HG02970 (cell line): ENCODE measurements at regions not wholly inside any gene's neighbourhood (a gene's known extent, or its start where the extent isn't known, plus 50 kb on each side); places are given as distances from the start of the nearest gene placed in this dataset.
"Not testable (repeated sequence)": the region's sequence is repeated elsewhere in the genome, so short reads cannot be mapped to it uniquely, and the experiment has no call there.

Experiments
- ATAC-seq: cut with Tn5 transposase; IDR thresholded peaks from one replicate; pipeline ENCODE4 v1.9.1; 2021; ENCODE audit warnings: mild to moderate bottlenecking, moderate library complexity, moderate number of reproducible peaks; ENCODE audit not compliant: unreplicated experiment, low FRiP score

DNA sequence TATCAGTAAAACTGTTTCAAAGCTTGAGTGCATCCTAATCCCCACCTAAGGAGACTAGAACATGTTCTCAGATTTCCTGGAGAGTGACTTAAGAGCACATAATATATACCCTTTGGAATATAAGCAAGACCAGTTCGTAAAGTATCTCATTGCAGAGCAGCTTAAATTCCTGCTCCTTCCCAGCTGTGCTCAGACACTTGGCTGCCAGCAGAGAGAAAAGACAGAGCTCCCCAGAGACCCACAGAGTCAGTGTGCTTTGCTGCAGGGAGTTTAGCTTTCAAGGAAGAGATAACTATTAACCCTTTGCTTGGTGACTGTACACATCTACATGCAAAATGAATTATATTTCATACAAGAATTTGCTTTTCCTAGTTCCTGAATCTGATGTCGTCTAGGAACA lies 338.1 kb upstream of the ARHGEF26 start:
- no peak for ATAC-seq

DNA sequence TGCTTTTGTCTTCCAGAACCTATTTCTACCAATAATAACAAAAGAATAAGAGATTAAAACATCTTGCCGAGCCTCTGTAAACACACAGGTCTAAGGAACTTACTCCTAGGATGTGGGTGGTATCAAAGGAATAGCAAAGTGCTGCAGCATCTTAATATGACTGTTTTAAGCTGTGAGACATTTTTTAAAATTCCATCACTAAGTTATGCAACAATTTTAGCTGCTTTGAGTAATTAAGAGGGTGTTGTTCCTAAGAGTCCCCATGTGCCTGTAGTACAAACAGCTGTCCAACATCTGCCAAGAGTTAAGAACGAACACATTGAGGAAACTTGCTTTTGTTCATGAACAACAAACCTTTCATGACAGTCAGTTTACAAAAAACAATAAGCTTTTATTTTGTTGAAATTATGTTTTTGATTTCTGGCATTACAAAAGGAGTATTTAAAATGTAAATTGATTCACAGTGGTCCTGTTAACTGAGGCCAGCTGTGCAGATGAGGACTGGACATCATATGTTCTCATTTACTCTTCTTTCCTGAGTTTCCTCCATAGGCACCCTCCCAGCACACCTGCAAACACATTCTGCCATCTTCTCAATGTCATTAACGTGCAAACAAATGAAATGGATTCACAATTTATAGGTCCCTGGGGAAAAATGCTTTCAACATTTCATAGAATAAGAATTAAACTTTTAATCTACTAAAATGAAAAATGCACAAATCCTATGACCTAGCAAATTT lies 337.3 kb upstream of the ARHGEF26 start:
- ATAC-seq: no peak

DNA sequence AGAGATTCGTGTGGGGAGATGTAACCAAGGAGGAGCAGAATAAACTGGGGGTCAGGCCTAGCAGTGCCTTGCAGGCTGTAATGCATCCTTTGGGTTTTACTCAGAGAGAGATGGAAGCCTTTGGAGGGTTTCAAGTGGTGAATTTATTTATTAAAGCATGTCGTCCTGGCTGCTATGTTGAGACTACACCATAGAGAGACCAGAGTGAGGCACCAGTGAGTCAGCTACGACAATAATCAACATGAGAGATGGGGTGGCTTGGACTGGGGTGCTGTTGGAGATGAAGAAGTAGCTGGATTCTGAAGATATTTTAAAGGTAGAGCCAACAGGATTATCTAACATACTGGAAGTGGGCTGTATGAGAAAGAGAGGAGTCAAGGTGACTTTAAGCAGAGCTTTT lies 335.3 kb upstream of the ARHGEF26 start:
- ATAC-seq: no peak

DNA sequence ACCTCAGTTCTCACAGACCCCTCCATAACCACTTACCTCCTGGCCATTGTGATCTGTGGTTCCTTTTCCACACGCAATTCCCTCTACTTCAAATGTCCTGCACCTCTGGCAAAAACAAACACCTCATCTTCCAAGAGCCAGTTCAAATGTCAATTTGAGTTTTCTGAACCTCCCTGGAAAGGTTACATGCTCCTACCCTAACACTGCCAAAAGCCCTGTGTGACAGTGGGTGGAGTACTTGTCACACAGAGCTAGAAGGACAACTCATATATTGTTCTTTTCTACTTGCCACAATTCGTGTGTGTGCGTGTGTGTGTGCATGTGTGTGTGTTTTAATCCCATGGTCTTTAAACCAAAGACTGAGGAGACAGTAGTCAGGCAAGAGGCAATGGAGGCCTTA lies 331.8 kb upstream of the ARHGEF26 start:
- no peak for ATAC-seq

DNA sequence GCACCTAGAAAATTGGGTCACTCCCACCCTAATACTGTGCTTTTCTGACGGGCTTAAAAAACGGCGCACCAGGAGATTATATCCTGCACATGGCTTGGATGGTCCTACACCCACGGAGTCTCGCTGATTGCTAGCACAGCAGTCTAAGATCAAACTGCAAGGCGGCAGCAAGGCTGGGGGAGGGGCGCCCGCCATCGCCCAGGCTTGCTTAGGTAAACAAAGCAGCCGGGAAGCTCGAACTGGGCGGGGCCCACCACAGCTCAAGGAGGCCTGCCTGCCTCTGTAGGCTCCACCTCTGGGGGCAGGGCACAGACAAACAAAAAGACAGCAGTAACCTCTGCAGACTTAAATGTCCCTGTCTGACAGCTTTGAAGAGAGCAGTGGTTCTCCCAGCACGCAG lies 324.1 kb upstream of the ARHGEF26 start:
- ATAC-seq: not testable (repeated sequence)

DNA sequence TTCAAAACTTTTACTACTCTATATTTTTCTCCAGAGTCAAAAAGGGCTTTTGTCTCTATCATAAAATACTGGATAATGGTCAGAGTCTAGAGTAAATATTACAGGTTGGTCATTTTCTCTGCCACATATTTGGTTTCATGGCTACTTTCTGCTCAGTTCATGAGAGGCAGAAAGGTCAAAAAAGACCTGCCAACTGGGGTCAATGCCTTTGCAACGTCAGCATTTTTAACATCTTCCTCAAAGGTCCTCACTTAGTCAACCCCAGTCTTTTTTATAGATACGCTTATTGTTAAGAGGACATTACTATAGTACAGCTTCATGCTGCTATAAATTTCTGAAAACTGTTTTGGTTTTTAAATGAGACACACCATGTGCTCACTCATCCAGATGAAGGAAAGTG lies 312.1 kb upstream of the ARHGEF26 start:
- no peak for ATAC-seq

DNA sequence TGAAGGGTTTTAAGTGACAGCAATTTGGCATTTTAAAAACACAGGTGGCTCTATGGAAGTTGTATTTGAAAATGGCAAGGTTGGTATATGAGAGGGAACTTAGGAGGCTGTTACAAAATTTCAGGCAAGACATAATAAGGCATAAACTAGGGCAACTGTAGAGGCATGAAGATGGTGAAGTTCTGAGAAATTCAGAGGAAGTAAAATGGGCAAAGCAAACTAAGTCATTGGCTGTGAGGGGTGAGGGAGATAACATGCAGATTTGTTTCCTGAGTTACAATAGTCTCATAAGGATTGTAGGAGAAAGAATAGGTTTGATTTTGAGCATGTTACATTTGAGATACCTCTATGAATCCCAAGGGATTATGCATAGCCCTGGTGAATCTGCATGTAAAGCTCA lies 302.9 kb upstream of the ARHGEF26 start:
- no peak for ATAC-seq

DNA sequence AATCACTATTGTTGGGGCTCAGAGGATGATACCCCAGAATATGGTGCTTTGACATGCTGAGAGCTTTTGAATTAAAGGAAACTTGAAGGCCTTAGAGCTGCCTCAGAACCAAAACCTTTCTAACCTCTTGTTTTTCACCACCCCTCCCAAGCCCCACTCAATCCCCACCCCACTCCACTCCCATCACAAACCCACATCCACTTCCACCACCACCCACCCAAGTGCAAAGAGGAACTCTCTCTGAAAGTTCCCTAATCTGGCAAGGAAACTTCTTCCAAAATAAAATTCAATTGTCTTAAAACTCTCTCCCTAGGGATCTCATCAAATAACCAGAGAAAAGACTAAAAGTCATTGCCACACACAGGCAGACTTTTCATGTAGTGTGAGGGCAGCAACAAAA lies 301.2 kb upstream of the ARHGEF26 start:
- ATAC-seq: no peak

DNA sequence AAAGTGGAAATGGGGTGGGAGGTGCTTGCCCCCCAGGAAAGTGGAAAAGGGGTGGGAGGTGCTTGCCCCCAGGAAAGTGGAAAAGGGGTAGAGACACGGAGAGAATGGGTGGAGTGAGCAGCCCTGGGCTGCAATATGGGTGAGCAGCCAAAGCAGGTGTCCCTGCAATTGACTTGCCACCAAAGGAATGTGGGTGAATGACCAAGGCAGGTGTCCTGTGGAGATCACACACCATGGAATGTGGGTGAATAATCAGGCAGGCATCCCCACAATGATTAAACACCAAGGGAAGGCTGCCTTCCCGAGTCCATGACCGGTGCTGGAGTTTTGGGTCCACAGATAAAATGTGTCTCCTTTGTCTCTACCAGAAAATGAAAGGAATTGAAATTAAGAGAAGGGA lies 292.8 kb upstream of the ARHGEF26 start:
- not testable (repeated sequence) for ATAC-seq

DNA sequence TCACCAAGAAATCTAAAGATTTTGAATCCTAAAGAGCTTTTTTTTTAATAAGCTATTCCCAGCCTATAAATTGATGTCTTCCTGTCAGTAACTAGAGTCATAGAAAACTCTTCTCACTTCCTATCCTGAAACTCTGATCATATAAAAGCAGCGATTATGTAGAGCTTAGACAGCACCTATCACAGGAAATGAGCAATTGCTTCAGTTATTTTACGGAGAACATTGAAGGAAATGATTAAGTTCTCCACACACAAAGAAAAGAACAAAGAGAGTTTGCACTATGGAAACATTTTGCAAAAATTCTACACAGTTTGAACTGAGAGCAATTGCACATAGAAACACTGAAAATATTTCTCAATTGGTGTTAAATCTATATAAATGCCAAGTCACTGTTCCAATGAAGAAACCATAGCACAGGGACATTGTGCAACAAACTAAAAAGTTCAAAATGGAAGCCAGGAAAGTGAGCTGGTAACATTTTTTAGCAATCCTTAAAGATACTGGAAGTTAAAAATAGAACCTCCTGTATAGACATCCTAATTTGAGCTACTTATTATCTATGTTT lies 291.5 kb upstream of the ARHGEF26 start:
- ATAC-seq: no peak

DNA sequence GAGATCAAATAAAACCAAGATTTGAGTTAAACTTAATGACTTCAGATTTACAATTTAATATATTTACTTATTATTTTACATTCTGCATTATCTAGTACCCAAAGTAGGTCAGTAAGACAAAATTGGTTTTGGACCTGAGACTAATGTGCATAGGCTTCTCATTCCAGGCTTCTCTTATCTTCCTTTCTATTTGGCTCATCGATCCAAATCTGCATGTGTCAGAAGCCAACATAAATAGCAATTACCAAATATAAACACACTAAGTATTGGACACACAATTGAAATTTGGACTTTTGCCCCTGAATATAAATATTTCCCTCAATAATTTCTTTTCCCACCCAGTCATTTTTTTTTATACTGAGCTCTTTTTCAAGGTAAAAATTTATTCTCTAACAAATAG lies 290.6 kb upstream of the ARHGEF26 start:
- ATAC-seq: no peak

DNA sequence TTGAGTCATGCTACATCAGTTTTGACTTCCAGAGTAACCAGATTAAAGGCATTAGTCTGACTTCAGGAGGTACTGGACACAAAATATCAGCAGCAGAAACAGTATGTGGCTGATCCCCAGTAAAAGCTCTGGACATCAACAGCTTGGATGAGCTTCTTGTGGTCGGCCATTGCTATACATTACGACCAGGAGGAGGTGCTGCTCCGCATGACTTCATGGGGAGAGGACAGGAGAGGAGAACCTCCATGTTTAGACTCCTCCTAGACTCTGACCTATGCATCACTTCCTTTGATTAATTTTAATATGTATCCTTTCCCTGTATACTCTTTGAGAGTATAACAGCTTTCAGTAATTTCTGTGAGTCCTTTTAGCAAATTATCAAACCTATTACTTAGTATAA lies 285.6 kb upstream of the ARHGEF26 start:
- no peak for ATAC-seq

DNA sequence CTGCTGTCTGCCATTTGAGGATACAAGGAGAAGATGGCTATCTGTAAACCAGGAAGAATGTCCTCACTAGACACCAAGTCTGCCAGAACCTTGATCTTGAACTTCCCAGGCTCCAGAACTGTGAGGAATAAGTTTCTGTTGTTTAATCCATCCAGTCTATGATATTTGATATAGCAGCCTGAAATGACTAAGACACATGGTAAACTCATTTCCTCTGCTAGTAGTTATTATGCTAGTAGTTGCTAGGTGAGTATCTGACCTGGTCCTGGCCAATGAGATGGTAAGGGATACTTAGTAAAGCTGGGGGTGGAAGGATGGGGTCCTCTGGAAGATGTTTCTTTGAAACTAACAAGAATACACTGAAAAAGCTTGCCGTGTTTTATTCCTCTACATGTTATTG lies 280.7 kb upstream of the ARHGEF26 start:
- no peak for ATAC-seq

DNA sequence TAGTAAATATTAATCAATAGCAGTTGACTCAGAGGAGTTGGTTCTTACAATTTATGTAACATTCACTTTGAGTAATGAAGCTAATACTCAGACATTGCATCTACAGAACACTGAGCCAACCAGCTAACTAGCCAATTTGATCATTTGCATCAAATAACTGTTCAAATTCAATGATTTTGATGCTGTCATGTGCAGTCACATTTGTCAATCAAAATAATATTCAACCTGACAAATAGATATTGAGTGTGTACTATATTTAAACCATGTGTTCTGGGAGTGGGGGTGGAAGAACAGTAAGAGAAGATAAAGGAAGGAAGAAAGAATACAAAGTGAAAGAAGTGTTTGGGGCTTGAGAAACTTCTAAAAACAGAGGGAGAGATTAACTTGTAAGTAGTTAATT lies 277.2 kb upstream of the ARHGEF26 start:
- no peak for ATAC-seq

DNA sequence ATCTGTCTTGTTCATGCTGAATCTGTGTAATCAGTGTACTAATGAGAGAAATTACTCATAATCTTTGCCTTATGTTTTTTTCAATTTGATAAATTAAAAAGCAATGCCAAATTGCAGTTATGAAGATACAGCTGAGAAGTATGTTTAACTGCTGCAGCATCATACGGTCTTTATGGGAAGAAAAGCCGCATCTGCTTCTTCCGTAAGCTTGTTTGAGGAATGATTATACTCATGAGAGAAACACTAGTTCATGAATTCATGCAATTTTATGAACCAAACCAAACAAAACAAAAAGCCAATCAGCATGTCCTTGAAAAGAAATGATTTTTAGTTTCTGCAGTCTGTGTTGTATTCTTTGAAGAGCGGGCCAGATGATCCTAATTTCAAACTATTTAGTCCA lies 275.9 kb upstream of the ARHGEF26 start:
- no peak for ATAC-seq

DNA sequence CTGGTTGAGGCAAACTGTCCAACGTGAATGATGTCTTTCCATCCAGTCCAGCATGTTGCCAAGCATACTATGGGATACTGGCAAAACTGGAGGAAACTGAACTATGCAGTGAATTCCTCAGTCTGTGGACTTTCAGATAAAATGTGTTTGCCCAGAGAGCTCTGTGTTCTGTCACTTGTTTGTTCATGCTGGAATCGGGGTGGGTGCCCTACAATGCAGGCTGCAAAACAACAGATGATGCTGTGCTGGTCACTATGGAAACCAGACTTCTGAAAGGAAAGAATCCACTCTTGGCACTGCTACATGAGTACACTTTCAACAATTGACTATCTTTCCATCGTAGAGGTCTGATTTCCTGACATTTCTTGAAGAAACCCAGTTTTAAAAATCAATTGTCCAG lies 272.5 kb upstream of the ARHGEF26 start:
- no peak for ATAC-seq

DNA sequence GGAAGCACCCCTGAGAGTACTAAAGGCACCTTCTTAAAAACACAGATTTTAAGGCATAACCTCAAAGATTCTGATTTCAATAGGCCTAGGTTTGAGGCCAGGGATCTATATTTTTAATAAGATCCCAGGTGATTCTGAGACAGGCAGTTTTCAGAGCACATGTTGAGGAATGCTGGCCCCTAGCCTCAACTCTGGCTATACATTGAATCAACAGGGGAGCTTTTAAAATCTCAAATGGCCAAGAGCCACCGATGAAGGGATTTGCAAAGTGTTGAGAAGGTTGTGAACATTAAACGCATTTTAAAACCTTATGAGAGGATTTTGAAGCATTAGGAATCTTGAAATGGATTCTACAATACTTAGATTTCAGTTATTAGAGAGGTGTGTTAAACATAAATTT lies 268.8 kb upstream of the ARHGEF26 start:
- ATAC-seq: no peak

DNA sequence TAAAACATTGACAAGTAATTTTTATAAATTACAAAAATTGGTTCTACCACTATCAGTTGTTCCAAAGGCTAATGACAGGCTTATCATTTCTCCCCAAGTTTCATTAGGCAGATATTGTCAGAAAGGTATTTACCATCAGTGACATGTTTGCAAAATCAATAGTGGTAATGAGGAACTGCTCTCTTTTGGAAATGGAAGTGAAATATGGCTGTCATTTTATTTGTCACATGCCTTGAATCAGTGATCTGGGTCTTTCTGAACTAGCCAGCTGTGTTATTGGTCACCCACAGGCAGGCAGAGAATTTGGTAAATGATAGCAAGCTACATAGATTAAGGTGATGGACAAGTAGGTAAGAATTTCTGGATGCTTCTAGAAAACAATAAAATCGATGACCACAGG lies 268.0 kb upstream of the ARHGEF26 start:
- ATAC-seq: no peak

DNA sequence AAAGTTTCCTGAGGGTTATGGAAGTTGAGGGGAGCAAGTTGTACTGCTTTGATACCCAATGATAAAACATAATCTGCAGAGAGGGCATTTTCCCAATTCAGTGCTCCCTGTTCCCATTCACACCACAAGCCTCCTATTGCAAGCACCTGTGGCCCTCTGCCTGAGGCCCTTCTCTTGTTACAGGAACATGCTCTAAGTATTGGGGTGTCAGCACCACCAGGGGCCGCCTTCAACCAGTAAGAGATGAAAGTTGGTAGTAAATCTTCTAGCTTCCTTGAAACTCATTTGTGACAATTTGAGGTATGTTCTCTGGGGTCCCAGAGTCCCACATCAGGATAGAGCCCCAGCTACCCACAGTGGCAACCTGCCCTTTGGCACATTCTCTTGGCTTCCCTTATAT lies 265.4 kb upstream of the ARHGEF26 start:
- no peak for ATAC-seq

DNA sequence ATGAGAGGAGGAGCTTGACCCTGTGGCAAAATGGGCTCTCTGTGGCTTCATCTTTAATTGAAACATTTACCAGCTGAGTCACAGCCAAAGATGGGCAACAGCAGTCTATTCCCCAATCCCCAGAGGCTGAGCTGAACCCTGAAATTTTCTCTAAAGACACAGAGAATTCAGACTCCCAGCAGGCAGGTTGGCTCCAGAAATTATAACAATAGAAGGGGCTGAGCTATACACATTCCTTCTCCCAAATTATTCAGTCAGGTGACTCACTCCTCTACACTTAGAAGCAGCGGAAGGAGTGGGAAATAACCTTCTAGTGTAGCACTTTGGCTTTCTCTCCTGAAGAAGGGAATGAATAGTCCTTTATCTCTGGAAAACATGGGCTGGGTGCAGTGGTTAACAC lies 264.3 kb upstream of the ARHGEF26 start:
- ATAC-seq: no peak

DNA sequence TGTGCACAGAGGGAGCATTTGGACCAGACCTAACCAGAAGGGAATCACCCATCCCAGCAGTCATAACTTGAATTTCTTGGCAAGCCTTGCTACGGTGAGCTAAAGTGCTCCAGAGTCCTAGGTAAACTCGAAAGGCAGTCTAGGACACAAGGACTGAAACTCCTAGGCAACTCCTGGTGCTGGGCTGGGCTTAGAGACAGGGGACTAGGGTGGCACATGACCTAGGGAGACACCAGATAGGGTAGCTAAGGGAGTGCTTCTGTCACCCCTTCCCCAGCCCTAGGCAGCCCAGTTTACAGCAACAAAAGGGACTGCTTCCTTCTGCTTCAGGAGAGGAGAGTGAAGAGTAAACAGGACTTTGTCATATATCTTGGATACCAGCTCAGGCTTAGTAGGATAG lies 256.4 kb upstream of the ARHGEF26 start:
- ATAC-seq: no peak

DNA sequence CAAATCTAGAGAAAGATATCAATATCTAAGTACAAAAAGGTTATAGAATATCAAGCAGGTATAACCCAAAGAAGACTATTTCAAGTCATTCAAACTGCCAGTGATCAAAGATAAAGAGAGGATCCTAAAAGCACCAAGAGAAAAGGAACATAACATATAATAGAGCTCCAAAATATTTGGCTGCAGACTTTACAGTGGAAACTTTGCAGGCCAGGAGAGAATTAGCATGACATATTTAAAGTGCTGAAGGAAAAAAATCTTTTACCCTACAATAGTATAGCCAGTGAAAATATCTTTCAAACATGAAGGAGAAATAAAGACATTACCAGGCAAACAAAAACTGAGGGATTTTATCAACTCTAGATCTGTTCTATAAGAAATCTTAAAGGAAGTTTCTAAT lies 254.3 kb upstream of the ARHGEF26 start:
- ATAC-seq: no peak

DNA sequence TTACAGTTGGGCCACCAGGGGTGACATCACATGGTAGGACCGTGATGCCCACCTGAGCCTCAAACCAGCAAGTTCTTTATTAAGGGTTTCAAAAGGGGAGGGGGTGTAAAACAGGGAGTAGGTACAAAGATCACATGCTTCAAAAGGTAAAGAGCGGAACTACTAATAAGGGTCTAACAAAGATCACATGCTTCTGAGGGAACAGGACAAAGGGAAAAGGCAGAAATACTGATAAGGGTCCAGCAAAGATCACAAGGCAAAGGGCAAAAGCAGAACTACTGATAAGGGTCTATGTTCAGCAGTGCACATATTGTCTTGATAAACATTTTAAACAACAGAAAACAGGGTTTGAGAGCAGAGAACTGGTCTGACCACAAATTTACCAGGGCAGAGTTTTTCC lies 246.8 kb upstream of the ARHGEF26 start:
- ATAC-seq: not testable (repeated sequence)
